CD4-positive, alpha-beta T cell treated with Interleukin-15 for 4 hours (primary cell): ENCODE measurements at regions not wholly inside any gene's neighbourhood (a gene's known extent, or its start where the extent isn't known, plus 50 kb on each side); places are given as distances from the start of the nearest gene placed in this dataset.
"Not testable (repeated sequence)": the region's sequence is repeated elsewhere in the genome, so short reads cannot be mapped to it uniquely, and the experiment has no call there.

ENCODE experiments used
- DNase-seq: peaks from one replicate; pipeline ENCODE4 v3.0.0-alpha.2; 2020; ENCODE audit warnings: low spot score

DNA sequence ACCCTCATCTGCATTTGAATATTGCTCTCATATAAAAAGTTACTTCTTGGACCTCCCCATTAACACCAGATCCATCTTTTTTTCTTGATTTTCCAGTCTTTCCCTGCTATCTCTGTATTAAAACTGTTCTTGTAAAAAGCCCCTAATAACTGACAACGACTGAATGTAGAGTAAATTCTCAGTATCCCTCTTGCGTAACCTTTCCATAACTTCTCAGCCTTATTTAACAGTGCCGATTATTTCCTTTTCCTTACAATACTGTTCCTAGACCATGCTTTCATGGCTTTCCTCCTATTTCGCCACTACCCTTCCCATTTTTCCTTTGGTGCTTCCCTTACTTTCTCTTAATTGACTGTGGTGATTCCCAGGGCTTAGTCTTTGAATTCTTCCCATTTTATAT is 348.9 kb upstream of the DSEL start:
- no peak for DNase-seq

GRCh38 chr18:67864677-67865340 is 348.3 kb upstream of the DSEL start:
- no peak for DNase-seq

DNA sequence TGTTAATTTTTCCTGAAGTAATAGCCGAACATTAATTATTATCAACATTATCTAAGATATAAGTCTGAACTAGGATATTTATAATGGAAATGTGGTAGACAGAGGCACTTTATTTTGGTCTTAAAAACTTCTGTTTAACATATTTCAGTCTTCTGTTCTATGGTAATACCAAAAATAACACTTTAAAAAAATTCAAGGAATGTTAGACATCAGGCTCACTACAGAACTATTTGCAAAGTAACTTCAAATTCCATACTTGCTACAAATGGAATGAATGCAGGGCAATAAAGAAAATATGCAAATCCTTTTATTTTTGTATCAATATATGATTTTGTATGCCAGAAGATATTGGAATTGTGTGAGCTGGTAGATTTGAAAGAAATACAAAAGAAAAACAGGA is 345.5 kb upstream of the DSEL start:
- no peak for DNase-seq

GRCh38 chr18:67854340-67854739 is 337.8 kb upstream of the DSEL start:
- no peak for DNase-seq

DNA sequence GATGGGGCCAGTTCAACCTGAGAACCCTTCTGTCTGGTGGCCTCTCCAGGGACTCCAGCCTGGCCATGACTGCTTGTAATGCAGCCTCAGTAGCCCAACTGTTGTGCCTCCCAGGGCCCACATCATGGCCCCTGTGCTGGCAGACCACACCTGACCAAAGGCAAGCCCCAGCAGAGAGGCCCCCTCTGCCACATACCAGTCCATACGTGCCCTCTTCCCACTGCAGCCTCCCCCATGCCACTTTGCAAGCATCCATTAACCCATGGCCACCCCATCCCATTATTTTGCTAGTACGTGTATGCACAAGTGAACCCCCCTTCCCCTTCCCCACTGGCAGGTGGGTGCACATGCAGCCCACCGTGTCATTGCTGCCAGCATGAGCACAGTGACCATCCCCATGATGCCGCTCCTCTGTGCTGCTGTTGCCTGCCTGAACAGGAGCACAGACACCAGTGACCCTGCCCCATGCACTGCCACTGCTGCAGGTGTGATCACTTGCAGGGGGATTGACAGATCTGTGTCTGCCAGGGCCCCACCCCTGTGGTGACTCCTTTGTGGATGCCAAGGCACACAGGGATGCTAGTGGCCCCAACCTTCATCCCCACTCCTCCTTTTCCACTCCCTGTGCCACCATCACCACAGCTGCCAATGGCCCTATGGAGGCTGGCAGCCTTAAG is 330.0 kb upstream of the DSEL start:
- no peak for DNase-seq

DNA sequence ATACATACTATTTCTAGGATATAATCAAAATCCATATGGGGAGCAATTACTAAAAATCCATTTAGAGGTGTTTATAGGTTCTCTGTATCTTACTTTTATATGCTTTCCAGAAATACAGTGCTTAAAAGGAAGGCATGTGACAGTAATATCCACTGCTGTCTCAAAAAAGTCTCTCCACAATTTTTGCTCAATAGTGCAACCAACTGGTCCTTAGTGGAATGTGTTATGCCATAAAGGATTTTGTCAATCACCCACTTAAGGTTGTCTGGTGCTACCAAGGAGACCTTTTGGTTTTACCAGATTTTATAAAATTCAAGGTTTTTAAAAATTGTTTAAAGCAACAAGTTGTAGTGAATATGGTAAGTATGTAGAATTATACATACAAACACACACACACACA is 328.5 kb upstream of the DSEL start:
- no peak for DNase-seq

DNA sequence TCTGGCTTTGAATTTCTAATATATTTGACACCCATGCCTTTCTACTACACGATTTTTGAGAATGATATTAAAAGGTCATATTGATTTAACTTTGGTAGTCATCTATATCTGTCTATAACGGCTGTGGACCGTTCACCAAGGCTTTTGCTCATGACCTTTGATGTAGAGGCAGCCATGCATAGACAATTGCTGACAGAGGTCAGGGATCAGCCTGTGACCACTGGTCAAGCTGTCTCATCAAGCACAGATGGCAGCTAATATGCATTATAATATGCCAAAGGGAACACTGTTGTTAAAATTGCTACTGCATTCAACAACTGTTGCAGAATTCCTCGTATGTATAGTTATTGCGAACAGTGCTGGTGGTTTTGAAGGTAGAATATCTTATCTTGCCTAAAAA is 323.9 kb upstream of the DSEL start:
- no peak for DNase-seq

- no peak for DNase-seq
Observed at GRCh38 chr18:67818432-67818831, 301.9 kb upstream of the DSEL start.

GRCh38 chr18:67815280-67815679 is 298.8 kb upstream of the DSEL start:
- no peak for DNase-seq

DNA sequence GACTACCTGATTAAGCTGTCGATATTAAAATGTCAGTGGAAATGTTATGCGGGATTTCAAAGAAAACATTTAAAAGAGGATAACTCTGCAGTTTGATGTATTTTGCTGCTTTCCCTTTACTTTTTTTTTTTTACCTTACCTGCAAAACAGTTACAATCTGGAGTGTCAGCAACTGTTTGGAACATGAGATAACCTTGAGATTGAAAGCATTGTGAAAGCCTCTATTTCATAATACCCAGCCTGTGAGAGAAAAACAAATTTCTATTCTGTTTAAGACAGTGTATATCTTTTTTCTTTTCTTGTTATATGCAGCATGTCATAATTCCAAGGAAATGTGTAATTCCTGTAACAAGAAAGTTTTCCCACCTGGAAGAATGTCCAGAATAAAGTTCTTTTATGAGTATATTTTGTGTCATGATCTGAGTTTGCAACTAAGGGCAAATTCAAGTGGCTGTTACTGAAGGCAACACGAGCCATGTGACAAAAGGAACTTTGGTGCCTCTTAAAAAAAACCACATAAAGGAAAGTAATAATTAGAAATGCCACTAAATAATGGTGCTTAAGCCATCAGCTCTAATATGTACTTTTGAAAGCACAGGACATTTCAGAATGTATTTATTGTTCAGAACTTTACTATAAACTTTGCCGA is 297.0 kb upstream of the DSEL start:
- no peak for DNase-seq

GRCh38 chr18:67805261-67805660 is 288.7 kb upstream of the DSEL start:
- DNase-seq, result no peak

DNA sequence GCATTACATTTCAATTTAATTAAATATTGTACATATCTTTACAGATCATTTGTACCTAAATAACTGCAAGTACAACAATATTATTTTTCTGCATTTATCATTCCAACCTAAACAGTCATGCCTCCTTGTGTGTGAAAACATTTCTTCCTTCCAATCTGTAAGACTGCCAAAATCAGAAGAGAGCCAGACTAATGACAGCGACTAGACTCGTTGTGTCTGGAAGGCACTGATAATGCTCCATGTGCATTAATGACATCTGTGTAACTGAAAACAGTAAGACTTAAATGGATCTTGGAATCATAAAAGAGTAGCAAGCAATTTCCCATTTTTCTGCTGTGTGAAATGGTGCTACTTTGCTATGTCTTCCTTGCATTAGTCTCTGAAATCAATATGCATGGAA is 278.0 kb upstream of the DSEL start:
- no peak for DNase-seq

DNA sequence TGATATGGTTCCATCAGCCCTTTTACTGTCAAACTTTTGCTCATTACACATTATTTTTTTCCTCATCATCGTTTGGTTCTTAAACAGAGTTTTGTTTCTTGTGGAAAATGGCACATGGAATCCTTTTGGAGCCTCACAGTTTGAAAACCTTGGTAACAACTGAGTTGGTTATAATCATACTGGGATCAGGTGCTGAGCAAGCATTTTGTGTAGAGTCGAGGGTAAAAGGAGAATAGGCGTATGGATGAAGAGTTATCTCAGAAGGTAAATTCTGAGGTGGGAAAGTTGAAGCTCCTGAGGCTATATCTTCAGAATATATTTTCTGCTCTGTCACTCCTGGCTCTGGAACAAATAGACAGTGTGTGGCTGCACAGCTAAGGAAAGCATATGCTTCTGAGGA is 274.0 kb upstream of the DSEL start:
- DNase-seq, result no peak

DNA sequence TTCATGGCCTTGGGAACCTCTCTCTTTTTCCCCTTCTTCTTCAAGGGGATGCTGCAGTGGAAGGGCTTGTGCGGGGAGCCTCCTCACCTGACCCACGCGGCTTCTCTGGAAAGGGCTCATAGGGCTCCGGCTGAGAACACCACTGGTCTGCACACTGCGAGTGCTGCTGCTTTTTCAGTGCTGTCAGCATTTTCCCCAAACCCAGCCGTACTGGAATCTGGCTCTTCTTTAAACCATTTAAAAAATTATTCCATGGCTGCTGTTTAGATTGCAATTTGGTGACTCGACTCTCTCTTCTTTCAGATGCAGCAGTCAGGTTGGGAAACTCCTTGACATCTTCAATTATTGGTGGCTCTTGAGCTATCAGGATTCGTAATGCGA is 272.6 kb upstream of the DSEL start:
- DNase-seq, result no peak

GRCh38 chr18:67788310-67789164 is 272.0 kb upstream of the DSEL start:
- DNase-seq, result no peak

DNA sequence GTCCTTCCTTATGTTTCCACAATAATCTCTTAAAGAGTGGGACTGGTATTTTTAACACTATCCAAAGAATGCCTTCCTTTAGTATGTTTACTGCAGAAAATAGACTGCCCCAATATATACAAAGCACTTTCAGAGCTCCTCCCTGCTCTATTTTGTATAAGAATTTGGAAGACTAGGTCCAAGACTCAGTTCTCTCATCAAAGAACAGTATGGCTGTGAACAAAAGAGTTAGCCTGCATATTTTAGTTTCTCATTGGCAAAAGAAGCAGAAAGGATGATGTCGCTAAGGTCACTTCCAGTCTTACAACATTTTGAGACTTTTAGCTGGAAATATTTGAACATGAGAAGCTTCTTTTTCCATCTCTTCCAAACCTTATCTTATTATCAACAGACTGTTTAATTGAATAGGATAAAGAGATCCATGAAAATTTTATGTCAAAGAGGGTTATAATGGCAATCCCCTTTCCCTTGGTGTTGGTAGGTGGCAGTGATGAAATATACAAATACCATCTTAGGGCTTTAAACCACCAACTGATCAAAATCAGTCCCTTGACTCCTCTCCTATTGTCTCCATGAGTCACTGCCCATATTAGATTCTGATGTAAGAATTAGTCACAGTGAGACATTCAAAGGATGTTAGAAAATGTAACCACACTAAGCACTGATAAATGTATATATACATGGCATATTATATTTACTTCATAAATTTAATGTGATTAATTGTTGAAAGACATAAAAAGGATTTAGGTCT is 266.9 kb upstream of the DSEL start:
- no peak for DNase-seq

DNA sequence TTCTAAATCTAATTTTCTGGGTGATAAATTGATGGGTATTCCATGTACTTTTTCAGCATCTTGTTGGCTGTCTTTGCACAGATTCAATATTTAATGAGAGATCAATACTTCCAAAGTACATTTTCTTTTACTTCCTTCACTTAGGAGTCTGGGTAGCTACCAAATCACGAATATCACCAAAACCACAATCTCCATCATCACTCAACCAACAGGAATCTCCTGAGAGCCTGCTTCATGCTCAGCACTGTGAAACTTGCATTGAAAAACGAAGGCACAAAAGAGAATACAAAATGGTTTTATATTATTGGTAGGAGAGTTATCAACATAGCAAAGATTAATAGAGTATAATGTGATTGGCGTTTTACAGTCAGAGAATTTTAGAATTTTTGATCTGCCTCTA is 261.5 kb upstream of the DSEL start:
- no peak for DNase-seq

- DNase-seq, result no peak
Observed at GRCh38 chr18:67776929-67777328, 260.4 kb upstream of the DSEL start.

GRCh38 chr18:67771271-67771670 is 254.8 kb upstream of the DSEL start:
- DNase-seq, result no peak

DNA sequence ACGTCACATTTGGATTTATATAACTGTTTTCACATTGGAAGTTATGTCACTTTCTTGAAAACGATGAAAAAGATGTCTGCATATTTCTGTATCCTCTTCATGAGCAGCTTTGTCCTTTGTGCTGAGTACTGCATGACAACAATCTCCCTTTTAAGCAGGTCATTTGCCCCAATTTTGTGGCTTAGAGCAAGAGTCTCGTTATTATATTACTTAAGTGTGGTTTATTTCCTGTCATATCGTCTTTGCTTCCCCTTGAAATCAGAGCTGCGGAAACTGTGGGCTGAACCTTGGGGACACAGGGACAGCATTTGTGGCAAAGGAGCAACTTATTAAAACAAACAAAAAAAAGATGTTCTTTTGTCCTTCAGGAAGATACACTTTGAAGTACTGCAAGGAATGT is 254.0 kb upstream of the DSEL start:
- no peak for DNase-seq

- DNase-seq, result no peak
Observed at GRCh38 chr18:67766930-67767329, 250.4 kb upstream of the DSEL start.

DNA sequence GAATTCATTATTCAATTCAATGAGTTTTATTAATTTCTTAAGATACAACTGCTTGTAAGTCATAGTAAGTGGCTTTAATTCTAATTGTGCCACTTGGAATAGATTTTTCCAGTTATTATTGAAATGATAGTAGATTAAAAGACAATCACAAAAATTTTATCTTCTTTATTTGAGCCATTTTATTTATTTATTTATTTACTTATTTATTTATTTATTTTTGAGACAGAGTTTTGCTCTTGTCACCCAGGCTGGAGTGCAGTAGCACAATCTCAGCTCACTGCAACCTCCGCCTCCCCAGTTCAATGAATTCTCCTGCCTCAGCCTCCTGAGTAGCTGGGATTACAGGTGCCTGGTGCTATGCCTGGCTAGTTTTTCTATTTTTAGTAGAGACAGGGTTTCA is 235.7 kb upstream of the DSEL start:
- not testable (repeated sequence) for DNase-seq
